A673 (cell line): ENCODE measurements at regions not wholly inside any gene's neighbourhood (a gene's known extent, or its start where the extent isn't known, plus 50 kb on each side); places are given as distances from the start of the nearest gene placed in this dataset.

ENCODE experiments used
- CTCF ChIP-seq: fragments of 300-800, 200-600 bp; sonication (generic); conservative IDR thresholded peaks from 2 replicates; pipeline ENCODE4 v1.5.1; 2017; ENCODE audit warnings: low read depth, mild to moderate bottlenecking, antibody characterized with exemption, low read length, moderate library complexity, mixed read lengths
- EZH2 ChIP-seq: fragments of 200-600 bp; sonication (generic); IDR thresholded peaks from 2 replicates; pipeline ENCODE4 v1.6.1; 2017; ENCODE audit warnings: borderline replicate concordance, low read depth, mild to moderate bottlenecking, mixed read lengths, antibody characterized with exemption, low read length; ENCODE audit not compliant: poor library complexity, severe bottlenecking

GRCh38 chr10:128520211-128520815 is 394.1 kb upstream of the MKI67 start:
- TF ChIP-seq CTCF (no peak), EZH2 (no peak)
